Stomach (tissue), 8 donors: ENCODE measurements at regions not wholly inside any gene's neighbourhood (a gene's known extent, or its start where the extent isn't known, plus 50 kb on each side); places are given as distances from the start of the nearest gene placed in this dataset.

Experiments used
- DNase-seq, 2 donors: peaks; one replicate each; pipeline versions ENCODE4 v3.0.0 to v3.0.0-alpha.2; 2013 to 2019
- H3K27ac ChIP-seq, 5 donors: fragments of 200-600 bp in 4 of 5; sonication (generic) in 4 of 5; one replicate each; pipeline ENCODE4 v1.5.1; 2013 to 2019; ENCODE audit warnings: mild to moderate bottlenecking in 1 of 5, moderate library complexity in 1 of 5
- H3K27me3 ChIP-seq, 3 donors: fragments of 200-600 bp; sonication (generic); one replicate each; pipeline ENCODE4 v1.5.1; 2017 to 2019; ENCODE audit warnings: mixed run types in 1 of 3
- H3K36me3 ChIP-seq, 4 donors: fragments of 200-600 bp; sonication (generic); 1 replicate in 3 of 4; 2 replicates in 1 of 4; pipeline ENCODE4 v1.5.1; 2016 to 2019
- H3K4me1 ChIP-seq, 4 donors: fragments of 200-600 bp; sonication (generic); one replicate each; pipeline ENCODE4 v1.5.1; 2016 to 2019
- H3K4me3 ChIP-seq, 4 donors: fragments of 200-600 bp; sonication (generic) in 3 of 4; one replicate each; pipeline ENCODE4 v1.5.1; 2016 to 2019; ENCODE audit warnings: mild to moderate bottlenecking in 1 of 4
- H3K9me3 ChIP-seq, 4 donors: fragments of 200-600 bp; sonication (generic); one replicate each; pipeline ENCODE4 v1.5.1; 2016 to 2019
- EP300 ChIP-seq: sonication (generic); formaldehyde crosslinking; IDR thresholded peaks from one replicate; pipeline ENCODE4 v1.6.1; 2017; ENCODE audit warnings: antibody characterized with exemption
- POLR2A ChIP-seq, 4 donors: fragments of 450-650 bp; IDR thresholded peaks; one replicate each; pipeline ENCODE4 v1.6.1; 2016; ENCODE audit warnings: antibody characterized with exemption in 4 of 4, control low read depth in 2 of 4, mild to moderate bottlenecking in 1 of 4, moderate library complexity in 1 of 4
- POLR2AphosphoS5 ChIP-seq, 3 donors: sonication (generic); formaldehyde crosslinking; IDR thresholded peaks; one replicate each; pipeline ENCODE4 v1.6.1; 2016; ENCODE audit warnings: antibody characterized with exemption in 3 of 3
- WGBS, 5 donors: extraction: QIAGEN DNeasy Blood & Tissue Kit in 3 of 5; methylation state at CpG; one replicate each; pipeline versions ENCODE4 v1.1.5 to v1.1.7; 2013 to 2018; 5-methylcytosine and 5-hydroxymethylcytosine counted together
- intact Hi-C: fragments of 100-400 bp; cut with DNase I; formaldehyde crosslinking; loops from one replicate; pipeline ENCODE4 v1.15.1; 2023; ENCODE audit warnings: low total_unique reads
- TF ChIP-seq, protein P1 (sequence below), 7 experiments: fragments of 450-650 bp in 4 of 7; fragments of 200-600 bp in 3 of 7; sonication (generic) in 3 of 7; IDR thresholded peaks; one replicate each; pipeline ENCODE4 v1.5.1; 2016 to 2019; ENCODE audit warnings: antibody characterized with exemption in 7 of 7, control low read depth in 2 of 7, mild to moderate bottlenecking in 1 of 7
- donor health status: healthy with polysubstance abuse.
- donor health status: Bipolar disorder and iron deficiency.
- donor health status: healthy.

DNA sequence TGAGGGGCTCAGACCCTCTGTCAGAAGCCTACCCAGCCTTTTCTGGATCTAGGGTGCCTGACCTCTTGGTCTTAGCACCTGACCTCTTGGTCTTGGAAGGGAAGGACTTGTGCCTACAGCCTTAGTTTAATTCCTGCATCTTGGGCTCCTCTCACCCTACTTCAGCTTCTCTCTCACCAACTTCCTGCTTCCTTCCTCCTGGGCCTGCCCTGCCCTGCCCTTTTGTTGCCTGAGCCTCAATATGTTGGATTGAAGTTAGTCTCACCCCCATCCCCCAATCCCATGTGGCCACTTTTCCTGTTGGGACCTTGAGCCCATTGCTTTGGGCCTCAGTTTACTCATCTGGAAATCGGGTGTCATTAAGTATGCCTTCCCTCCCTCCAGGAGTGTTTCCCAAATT is 206.2 kb upstream of the SKOR2 start:
- Histone ChIP-seq H3K4me1 (no peaks in the 10 kb centered on the region), H3K36me3 (no peaks in the 10 kb centered on the region), H3K27ac (no peak overlapping the region), H3K9me3 (no peaks in the 10 kb centered on the region), H3K27me3 (no peaks in the 10 kb centered on the region), H3K4me3 (no peak overlapping the region)
- intact Hi-C loops: no loop called here
- TF ChIP-seq EP300 (no peak), POLR2A (IDR thresholded peaks at IDR 0.05) (no peak), POLR2AphosphoS5 (IDR thresholded peaks at IDR 0.05) (no peak)
- TF ChIP-seq, protein P1, sequence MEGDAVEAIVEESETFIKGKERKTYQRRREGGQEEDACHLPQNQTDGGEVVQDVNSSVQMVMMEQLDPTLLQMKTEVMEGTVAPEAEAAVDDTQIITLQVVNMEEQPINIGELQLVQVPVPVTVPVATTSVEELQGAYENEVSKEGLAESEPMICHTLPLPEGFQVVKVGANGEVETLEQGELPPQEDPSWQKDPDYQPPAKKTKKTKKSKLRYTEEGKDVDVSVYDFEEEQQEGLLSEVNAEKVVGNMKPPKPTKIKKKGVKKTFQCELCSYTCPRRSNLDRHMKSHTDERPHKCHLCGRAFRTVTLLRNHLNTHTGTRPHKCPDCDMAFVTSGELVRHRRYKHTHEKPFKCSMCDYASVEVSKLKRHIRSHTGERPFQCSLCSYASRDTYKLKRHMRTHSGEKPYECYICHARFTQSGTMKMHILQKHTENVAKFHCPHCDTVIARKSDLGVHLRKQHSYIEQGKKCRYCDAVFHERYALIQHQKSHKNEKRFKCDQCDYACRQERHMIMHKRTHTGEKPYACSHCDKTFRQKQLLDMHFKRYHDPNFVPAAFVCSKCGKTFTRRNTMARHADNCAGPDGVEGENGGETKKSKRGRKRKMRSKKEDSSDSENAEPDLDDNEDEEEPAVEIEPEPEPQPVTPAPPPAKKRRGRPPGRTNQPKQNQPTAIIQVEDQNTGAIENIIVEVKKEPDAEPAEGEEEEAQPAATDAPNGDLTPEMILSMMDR (IDR thresholded peaks at IDR 0.05): no peak
- DNase-seq: no peak
- WGBS, 5 donors: 54 to 73% (median 59%) methylated on average over 1 of the region's 1 CpG

DNA sequence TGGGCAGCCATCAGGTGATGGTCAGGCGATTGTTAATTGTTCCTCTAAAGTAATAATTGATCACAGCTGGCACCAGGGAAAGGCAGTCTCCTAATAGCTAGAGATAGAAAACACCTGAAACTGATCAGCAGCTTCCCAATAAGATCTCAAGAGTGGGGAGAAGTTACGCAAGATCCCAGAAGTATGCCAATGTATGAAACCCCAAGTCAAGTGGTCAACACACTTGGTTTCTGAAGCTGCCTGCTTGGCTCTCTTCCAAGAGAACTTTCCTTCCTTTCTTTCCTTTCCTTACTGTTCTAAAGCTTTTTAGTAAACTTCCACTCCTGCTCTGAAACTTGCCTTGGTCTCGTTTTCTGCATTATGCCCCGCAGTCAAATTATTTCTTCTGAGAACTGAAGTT is 201.6 kb upstream of the SKOR2 start:
- H3K4me3 ChIP-seq: no peak overlapping the region
- no peak for DNase-seq
- H3K27ac ChIP-seq: no peak overlapping the region
- no peaks in the 10 kb centered on the region for H3K9me3 ChIP-seq
- no peaks in the 10 kb centered on the region for H3K4me1 ChIP-seq
- 85 to 92% (median 88%) methylated on average over 4 of the region's 4 CpGs for WGBS, 5 donors
- intact Hi-C loops: no loop called here
- H3K27me3 ChIP-seq: peaks cover 0 to 3% (median 0%) of the 10 kb centered on the region in 3 donors
- H3K36me3 ChIP-seq: no peaks in the 10 kb centered on the region
- TF ChIP-seq, protein P1 (IDR thresholded peaks at IDR 0.05): no peak
- TF ChIP-seq POLR2A (IDR thresholded peaks at IDR 0.05): no peak
- TF ChIP-seq POLR2AphosphoS5 (IDR thresholded peaks at IDR 0.05): no peak
- TF ChIP-seq EP300: no peak

DNA sequence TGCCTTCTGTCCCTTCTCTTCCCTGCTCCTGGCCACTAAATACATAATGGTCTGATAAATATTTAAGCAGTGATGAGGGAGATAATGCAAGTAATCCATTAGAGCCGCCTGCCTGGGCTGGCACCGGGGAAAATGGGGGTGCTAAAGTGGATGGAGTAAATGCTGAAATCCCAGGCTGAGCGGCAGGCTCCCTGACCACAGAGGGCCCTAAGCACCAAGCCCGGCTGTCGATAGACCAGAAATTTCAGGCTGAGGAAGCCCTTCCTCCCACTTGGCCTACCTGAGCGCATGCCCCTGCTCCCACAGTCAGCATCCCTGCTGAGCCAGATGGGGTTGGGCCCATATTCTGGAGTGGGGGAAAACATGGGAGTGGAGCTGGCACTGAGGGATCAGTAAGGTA is 197.5 kb upstream of the SKOR2 start:
- Histone ChIP-seq H3K27ac (no peak overlapping the region), H3K27me3 (peaks cover 0 to 3% (median 0%) of the 10 kb centered on the region in 3 donors), H3K36me3 (no peaks in the 10 kb centered on the region), H3K9me3 (peaks cover 0 to 15% (median 8%) of the 10 kb centered on the region in 4 donors), H3K4me1 (no peaks in the 10 kb centered on the region), H3K4me3 (no peak overlapping the region)
- TF ChIP-seq POLR2A (IDR thresholded peaks at IDR 0.05) (no peak), POLR2AphosphoS5 (IDR thresholded peaks at IDR 0.05) (no peak), EP300 (no peak)
- TF ChIP-seq, protein P1 (IDR thresholded peaks at IDR 0.05): no peak
- 58 to 70% (median 61%) methylated on average over 4 to 6 of the region's 6 CpGs for WGBS, 5 donors
- DNase-seq: no peak
- intact Hi-C loops: no loop called here

DNA sequence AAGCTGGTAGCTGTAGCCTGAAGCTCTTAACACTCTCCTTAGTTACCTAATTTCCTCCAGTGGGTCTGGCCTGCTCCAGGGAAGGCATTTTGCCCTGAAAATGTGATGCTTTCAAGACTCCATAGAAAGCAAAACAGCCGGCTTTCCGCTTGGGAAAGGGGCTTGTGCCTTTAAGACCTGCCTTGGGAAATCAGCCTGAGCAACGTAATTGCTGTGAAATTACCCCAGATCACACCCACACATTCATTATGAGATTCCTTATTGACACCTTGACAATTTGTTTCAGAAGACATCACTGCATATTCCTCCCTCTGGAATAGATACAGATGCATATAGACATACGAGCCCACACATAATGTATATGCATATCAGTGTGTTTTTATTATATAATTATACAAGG is 190.5 kb upstream of the SKOR2 start:
- intact Hi-C loops: no loop called here
- TF ChIP-seq, protein P1 (IDR thresholded peaks at IDR 0.05): no peak
- TF ChIP-seq POLR2AphosphoS5 (IDR thresholded peaks at IDR 0.05) (no peak), EP300 (no peak), POLR2A (IDR thresholded peaks at IDR 0.05) (no peak)
- Histone ChIP-seq H3K9me3 (peaks cover 0 to 13% (median 8%) of the 10 kb centered on the region in 4 donors), H3K4me3 (no peak overlapping the region), H3K27ac (no peak overlapping the region), H3K4me1 (no peaks in the 10 kb centered on the region), H3K27me3 (no peaks in the 10 kb centered on the region), H3K36me3 (no peaks in the 10 kb centered on the region)
- DNase-seq: no peak
- WGBS, 5 donors: 61 to 69% (median 63%) methylated on average over 4 of the region's 4 CpGs
